ENCODE measurements at regions not wholly inside any gene's neighbourhood (a gene's known extent, or its start where the extent isn't known, plus 50 kb on each side); places are given as distances from the start of the nearest gene placed in this dataset.

DNA sequence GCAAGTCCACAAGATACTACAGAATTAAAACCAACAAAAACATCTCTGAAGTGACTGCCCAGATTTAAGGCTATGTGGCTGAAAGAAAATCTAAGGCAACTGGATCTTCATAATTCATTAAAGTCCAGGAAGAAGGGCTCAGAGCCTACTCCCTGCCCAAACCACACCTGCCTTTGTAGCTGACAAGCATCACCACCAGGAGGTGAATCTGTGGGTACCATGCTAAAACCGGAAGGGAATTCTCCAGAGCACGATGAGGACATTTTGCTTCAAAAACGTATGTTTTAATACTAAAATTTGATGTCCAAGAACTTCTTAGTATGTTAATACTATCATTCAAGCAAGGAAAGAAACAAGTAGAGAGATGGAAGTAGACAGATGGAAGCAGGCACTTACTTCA, 495.9 kb upstream of the NECTIN3 start:
- ChIA-PET CTCF (no interaction called here), POLR2A (ENCODE audit: low non-redundant PET) (no interaction called here)
- Histone ChIP-seq H3K27me3 (replicated peaks; ENCODE audit: insufficient read depth, low read depth, low read length, poor library complexity) (no peaks in the 10 kb centered on the region), H3K4me3 (ENCODE audit: low read depth, low read length, poor library complexity, severe bottlenecking) (no peak overlapping the region), H3K36me3 (ENCODE audit: insufficient read depth, low read length, poor library complexity, severe bottlenecking) (no peaks in the 10 kb centered on the region), H3K4me1 (ENCODE audit: insufficient read depth, low read length, poor library complexity, severe bottlenecking) (peaks cover 4% of the 10 kb centered on the region), H3K27ac (ENCODE audit: low read depth, low read length, poor library complexity, severe bottlenecking) (no peak overlapping the region), H3K9me3 (ENCODE audit: low read depth, low read length, poor library complexity, severe bottlenecking) (no peaks in the 10 kb centered on the region)
- DNase-seq (ENCODE audit: low spot score) = no peak
- intact Hi-C loops (cut with micrococcal nuclease; ENCODE audit: unreplicated experiment) = no loop called here
- no peak for TF ChIP-seq EZH2 (IDR thresholded peaks at IDR 0.05; ENCODE audit: borderline replicate concordance, low read depth, low read length, poor library complexity, severe bottlenecking)
- TF ChIP-seq, protein P1, sequence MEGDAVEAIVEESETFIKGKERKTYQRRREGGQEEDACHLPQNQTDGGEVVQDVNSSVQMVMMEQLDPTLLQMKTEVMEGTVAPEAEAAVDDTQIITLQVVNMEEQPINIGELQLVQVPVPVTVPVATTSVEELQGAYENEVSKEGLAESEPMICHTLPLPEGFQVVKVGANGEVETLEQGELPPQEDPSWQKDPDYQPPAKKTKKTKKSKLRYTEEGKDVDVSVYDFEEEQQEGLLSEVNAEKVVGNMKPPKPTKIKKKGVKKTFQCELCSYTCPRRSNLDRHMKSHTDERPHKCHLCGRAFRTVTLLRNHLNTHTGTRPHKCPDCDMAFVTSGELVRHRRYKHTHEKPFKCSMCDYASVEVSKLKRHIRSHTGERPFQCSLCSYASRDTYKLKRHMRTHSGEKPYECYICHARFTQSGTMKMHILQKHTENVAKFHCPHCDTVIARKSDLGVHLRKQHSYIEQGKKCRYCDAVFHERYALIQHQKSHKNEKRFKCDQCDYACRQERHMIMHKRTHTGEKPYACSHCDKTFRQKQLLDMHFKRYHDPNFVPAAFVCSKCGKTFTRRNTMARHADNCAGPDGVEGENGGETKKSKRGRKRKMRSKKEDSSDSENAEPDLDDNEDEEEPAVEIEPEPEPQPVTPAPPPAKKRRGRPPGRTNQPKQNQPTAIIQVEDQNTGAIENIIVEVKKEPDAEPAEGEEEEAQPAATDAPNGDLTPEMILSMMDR (conservative IDR thresholded peaks at IDR 0.05; ENCODE audit: low read depth, low read length) = no peak
- BruUV-seq (replicated peaks) = no TSS peak

DNA sequence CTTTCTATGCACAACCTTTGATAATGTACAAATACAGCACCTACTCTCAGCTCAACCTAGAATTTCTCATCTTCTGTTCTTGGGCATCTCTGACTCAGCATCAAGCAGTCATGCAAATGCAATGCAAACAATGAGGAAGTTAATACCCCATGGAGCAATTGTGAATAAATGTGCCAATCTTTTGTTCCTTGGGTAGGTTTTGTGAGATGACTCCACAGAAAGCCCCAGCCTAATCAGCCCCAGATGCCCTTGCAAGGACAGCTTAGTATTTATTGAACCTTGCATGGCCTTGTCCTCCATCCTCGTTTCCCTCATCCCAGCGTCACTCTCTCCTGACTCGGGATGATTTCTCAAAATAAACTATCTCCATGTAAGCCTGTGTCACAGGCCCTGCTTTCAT, 494.7 kb upstream of the NECTIN3 start:
- peak; percentile 81 for DNase-seq (ENCODE audit: low spot score)
- Histone ChIP-seq H3K27ac (ENCODE audit: low read depth, low read length, poor library complexity, severe bottlenecking) (no peak overlapping the region), H3K9me3 (ENCODE audit: low read depth, low read length, poor library complexity, severe bottlenecking) (no peaks in the 10 kb centered on the region), H3K4me1 (ENCODE audit: insufficient read depth, low read length, poor library complexity, severe bottlenecking) (peaks cover 4% of the 10 kb centered on the region), H3K4me3 (ENCODE audit: low read depth, low read length, poor library complexity, severe bottlenecking) (no peak overlapping the region), H3K36me3 (ENCODE audit: insufficient read depth, low read length, poor library complexity, severe bottlenecking) (no peaks in the 10 kb centered on the region), H3K27me3 (replicated peaks; ENCODE audit: insufficient read depth, low read depth, low read length, poor library complexity) (no peaks in the 10 kb centered on the region)
- intact Hi-C loops (cut with micrococcal nuclease; ENCODE audit: unreplicated experiment) = no loop called here
- ChIA-PET CTCF (no interaction called here), POLR2A (ENCODE audit: low non-redundant PET) (no interaction called here)
- no TSS peak for BruUV-seq (replicated peaks)
- TF ChIP-seq EZH2 (IDR thresholded peaks at IDR 0.05; ENCODE audit: borderline replicate concordance, low read depth, low read length, poor library complexity, severe bottlenecking) = no peak
- TF ChIP-seq, protein P1 (conservative IDR thresholded peaks at IDR 0.05; ENCODE audit: low read depth, low read length) = no peak

DNA sequence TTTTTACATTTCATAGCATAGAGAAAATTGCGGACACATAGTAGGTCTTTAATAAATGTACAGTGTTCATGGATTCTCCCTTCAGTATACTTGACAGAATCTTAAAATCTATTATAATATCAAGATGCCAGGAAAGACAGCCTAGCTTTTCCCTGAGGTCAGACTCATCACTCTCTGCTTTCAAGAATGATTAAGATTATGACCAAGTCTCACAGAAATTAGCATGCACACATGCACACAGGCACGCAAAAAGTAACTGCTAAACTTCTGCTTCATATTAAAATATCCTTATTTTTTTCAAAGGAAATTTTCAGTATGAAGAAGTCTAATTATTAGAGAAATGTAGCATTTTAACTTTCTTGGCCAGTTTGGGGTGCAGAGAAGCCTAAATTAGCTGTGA, 493.8 kb upstream of the NECTIN3 start:
- Histone ChIP-seq H3K4me3 (ENCODE audit: low read depth, low read length, poor library complexity, severe bottlenecking) (no peak overlapping the region), H3K27ac (ENCODE audit: low read depth, low read length, poor library complexity, severe bottlenecking) (no peak overlapping the region), H3K9me3 (ENCODE audit: low read depth, low read length, poor library complexity, severe bottlenecking) (no peaks in the 10 kb centered on the region), H3K4me1 (ENCODE audit: insufficient read depth, low read length, poor library complexity, severe bottlenecking) (peaks cover 4% of the 10 kb centered on the region), H3K27me3 (replicated peaks; ENCODE audit: insufficient read depth, low read depth, low read length, poor library complexity) (no peaks in the 10 kb centered on the region), H3K36me3 (ENCODE audit: insufficient read depth, low read length, poor library complexity, severe bottlenecking) (no peaks in the 10 kb centered on the region)
- ChIA-PET CTCF (no interaction called here), POLR2A (ENCODE audit: low non-redundant PET) (no interaction called here)
- no peak for DNase-seq (ENCODE audit: low spot score)
- no peak for TF ChIP-seq EZH2 (IDR thresholded peaks at IDR 0.05; ENCODE audit: borderline replicate concordance, low read depth, low read length, poor library complexity, severe bottlenecking)
- TF ChIP-seq, protein P1 (conservative IDR thresholded peaks at IDR 0.05; ENCODE audit: low read depth, low read length) = no peak
- no TSS peak for BruUV-seq (replicated peaks)
- intact Hi-C loops (cut with micrococcal nuclease; ENCODE audit: unreplicated experiment) = no loop called here

Data from A673 (cell line).